ENCODE measurements at regions not wholly inside any gene's neighbourhood (a gene's known extent, or its start where the extent isn't known, plus 50 kb on each side); places are given as distances from the start of the nearest gene placed in this dataset.
"Not testable (repeated sequence)": the region's sequence is repeated elsewhere in the genome, so short reads cannot be mapped to it uniquely, and the experiment has no call there.

DNA sequence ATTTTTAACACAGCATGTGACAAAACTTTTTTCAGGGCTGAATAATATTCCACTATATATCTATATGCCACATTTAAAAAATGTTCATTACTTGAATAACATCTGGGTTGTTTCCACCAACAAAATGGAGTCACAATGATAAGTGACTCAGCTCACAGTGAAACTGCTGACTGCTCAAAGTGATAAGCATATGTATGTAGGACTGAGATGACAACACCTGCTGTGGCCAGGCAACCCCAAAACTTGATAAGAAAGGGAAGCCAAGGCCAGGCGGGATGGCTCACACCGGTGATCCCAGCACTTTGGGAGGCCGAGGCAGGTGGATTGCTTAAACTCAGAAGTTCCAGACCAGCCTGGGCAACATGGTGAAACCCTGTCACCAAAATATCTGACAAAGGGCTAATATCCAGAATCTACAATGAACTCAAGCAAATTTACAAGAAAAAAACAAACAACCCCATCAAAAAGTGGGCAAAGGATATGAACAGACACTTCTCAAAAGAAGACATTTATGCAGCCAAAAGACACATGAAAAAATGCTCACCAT lies 99.2 kb upstream of the TERB2 start:
- TF ChIP-seq EZH2phosphoT487 (IDR thresholded peaks at IDR 0.05): not testable (repeated sequence)
- TF ChIP-seq, protein P1, sequence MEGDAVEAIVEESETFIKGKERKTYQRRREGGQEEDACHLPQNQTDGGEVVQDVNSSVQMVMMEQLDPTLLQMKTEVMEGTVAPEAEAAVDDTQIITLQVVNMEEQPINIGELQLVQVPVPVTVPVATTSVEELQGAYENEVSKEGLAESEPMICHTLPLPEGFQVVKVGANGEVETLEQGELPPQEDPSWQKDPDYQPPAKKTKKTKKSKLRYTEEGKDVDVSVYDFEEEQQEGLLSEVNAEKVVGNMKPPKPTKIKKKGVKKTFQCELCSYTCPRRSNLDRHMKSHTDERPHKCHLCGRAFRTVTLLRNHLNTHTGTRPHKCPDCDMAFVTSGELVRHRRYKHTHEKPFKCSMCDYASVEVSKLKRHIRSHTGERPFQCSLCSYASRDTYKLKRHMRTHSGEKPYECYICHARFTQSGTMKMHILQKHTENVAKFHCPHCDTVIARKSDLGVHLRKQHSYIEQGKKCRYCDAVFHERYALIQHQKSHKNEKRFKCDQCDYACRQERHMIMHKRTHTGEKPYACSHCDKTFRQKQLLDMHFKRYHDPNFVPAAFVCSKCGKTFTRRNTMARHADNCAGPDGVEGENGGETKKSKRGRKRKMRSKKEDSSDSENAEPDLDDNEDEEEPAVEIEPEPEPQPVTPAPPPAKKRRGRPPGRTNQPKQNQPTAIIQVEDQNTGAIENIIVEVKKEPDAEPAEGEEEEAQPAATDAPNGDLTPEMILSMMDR (IDR thresholded peaks at IDR 0.05): not testable (repeated sequence)
